ENCODE measurements at regions not wholly inside any gene's neighbourhood (a gene's known extent, or its start where the extent isn't known, plus 50 kb on each side); places are given as distances from the start of the nearest gene placed in this dataset.

GRCh38 chr7:113804475-113805095, 114.2 kb downstream of the PPP1R3A start:
- H3K4me3 ChIP-seq (ENCODE audit: extremely low read depth, insufficient read depth, low read length, poor library complexity, severe bottlenecking): no peak overlapping the region
- WGBS, 2 experiments (ENCODE audit: insufficient coverage in 2 of 2): 83 to 100% methylated on average over 2 to 3 of the region's 6 CpGs

GRCh38 chr7:113801751-113802150, 117.1 kb downstream of the PPP1R3A start:
- H3K27ac ChIP-seq (ENCODE audit: low read depth, low read length, severe bottlenecking): no peak overlapping the region
- H3K9me3 ChIP-seq (ENCODE audit: control insufficient read depth, low read length): peaks cover 4% of the 10 kb centered on the region
- H3K4me1 ChIP-seq (ENCODE audit: control insufficient read depth, insufficient read depth, low read length, poor library complexity, severe bottlenecking): peaks cover 9% of the 10 kb centered on the region
- H3K4me3 ChIP-seq (ENCODE audit: extremely low read depth, insufficient read depth, low read length, poor library complexity, severe bottlenecking): no peak overlapping the region
- WGBS, 2 experiments (ENCODE audit: insufficient coverage in 2 of 2): 86% methylated on average over 1 of the region's 1 CpG; no CpG with 5 or more reads in 1 of the 2 experiments
- no peaks in the 10 kb centered on the region for H3K36me3 ChIP-seq (ENCODE audit: control insufficient read depth, insufficient read depth, low read length)

More at GRCh38 chr7:113804475-113805095, 114.2 kb downstream of the PPP1R3A start:
- Histone ChIP-seq H3K36me3 (ENCODE audit: control insufficient read depth, insufficient read depth, low read length) (no peaks in the 10 kb centered on the region), H3K4me1 (ENCODE audit: control insufficient read depth, insufficient read depth, low read length, poor library complexity, severe bottlenecking) (no peaks in the 10 kb centered on the region), H3K9me3 (ENCODE audit: control insufficient read depth, low read length) (peaks cover 4% of the 10 kb centered on the region), H3K27ac (ENCODE audit: low read depth, low read length, severe bottlenecking) (no peak overlapping the region)

GRCh38 chr7:113800826-113801225, 118.0 kb downstream of the PPP1R3A start:
- Histone ChIP-seq H3K4me3 (ENCODE audit: extremely low read depth, insufficient read depth, low read length, poor library complexity, severe bottlenecking) (no peak overlapping the region), H3K27ac (ENCODE audit: low read depth, low read length, severe bottlenecking) (no peak overlapping the region), H3K4me1 (ENCODE audit: control insufficient read depth, insufficient read depth, low read length, poor library complexity, severe bottlenecking) (peaks cover 13% of the 10 kb centered on the region), H3K9me3 (ENCODE audit: control insufficient read depth, low read length) (peaks cover 4% of the 10 kb centered on the region), H3K36me3 (ENCODE audit: control insufficient read depth, insufficient read depth, low read length) (no peaks in the 10 kb centered on the region)
- no CpG with 5 or more reads among the region's 2 CpGs for WGBS, 2 experiments (ENCODE audit: insufficient coverage in 2 of 2)

- Histone ChIP-seq H3K36me3 (ENCODE audit: control insufficient read depth, insufficient read depth, low read length) (no peaks in the 10 kb centered on the region), H3K4me1 (ENCODE audit: control insufficient read depth, insufficient read depth, low read length, poor library complexity, severe bottlenecking) (peaks cover 13% of the 10 kb centered on the region), H3K9me3 (ENCODE audit: control insufficient read depth, low read length) (peaks cover 4% of the 10 kb centered on the region), H3K4me3 (ENCODE audit: extremely low read depth, insufficient read depth, low read length, poor library complexity, severe bottlenecking) (no peak overlapping the region), H3K27ac (ENCODE audit: low read depth, low read length, severe bottlenecking) (no peak overlapping the region)
- WGBS, 2 experiments (ENCODE audit: insufficient coverage in 2 of 2): 82% methylated on average over 2 of the region's 3 CpGs; no CpG with 5 or more reads in 1 of the 2 experiments
Measured at GRCh38 chr7:113799896-113800295, 118.9 kb downstream of the PPP1R3A start.

GRCh38 chr7:113797420-113798010, 121.3 kb downstream of the PPP1R3A start:
- WGBS, 2 experiments (ENCODE audit: insufficient coverage in 2 of 2): no CpG with 5 or more reads among the region's 2 CpGs
- peaks cover 4% of the 10 kb centered on the region for H3K9me3 ChIP-seq (ENCODE audit: control insufficient read depth, low read length)
- no peaks in the 10 kb centered on the region for H3K36me3 ChIP-seq (ENCODE audit: control insufficient read depth, insufficient read depth, low read length)
- no peak overlapping the region for H3K27ac ChIP-seq (ENCODE audit: low read depth, low read length, severe bottlenecking)
- H3K4me1 ChIP-seq (ENCODE audit: control insufficient read depth, insufficient read depth, low read length, poor library complexity, severe bottlenecking): peaks cover 13% of the 10 kb centered on the region
- H3K4me3 ChIP-seq (ENCODE audit: extremely low read depth, insufficient read depth, low read length, poor library complexity, severe bottlenecking): no peak overlapping the region

- Histone ChIP-seq H3K36me3 (ENCODE audit: control insufficient read depth, insufficient read depth, low read length) (no peaks in the 10 kb centered on the region), H3K4me1 (ENCODE audit: control insufficient read depth, insufficient read depth, low read length, poor library complexity, severe bottlenecking) (peaks cover 13% of the 10 kb centered on the region), H3K9me3 (ENCODE audit: control insufficient read depth, low read length) (no peaks in the 10 kb centered on the region), H3K4me3 (ENCODE audit: extremely low read depth, insufficient read depth, low read length, poor library complexity, severe bottlenecking) (no peak overlapping the region), H3K27ac (ENCODE audit: low read depth, low read length, severe bottlenecking) (peak overlapping the region; percentile 74)
- no CpG with 5 or more reads among the region's 2 CpGs for WGBS, 2 experiments (ENCODE audit: insufficient coverage in 2 of 2)
Measured at GRCh38 chr7:113796557-113796956, 122.3 kb downstream of the PPP1R3A start.

- H3K4me3 ChIP-seq (ENCODE audit: extremely low read depth, insufficient read depth, low read length, poor library complexity, severe bottlenecking): no peak overlapping the region
- WGBS, 2 experiments (ENCODE audit: insufficient coverage in 2 of 2): no CpG with 5 or more reads among the region's 1 CpG
- H3K9me3 ChIP-seq (ENCODE audit: control insufficient read depth, low read length): no peaks in the 10 kb centered on the region
- no peaks in the 10 kb centered on the region for H3K36me3 ChIP-seq (ENCODE audit: control insufficient read depth, insufficient read depth, low read length)
- H3K27ac ChIP-seq (ENCODE audit: low read depth, low read length, severe bottlenecking): no peak overlapping the region
- H3K4me1 ChIP-seq (ENCODE audit: control insufficient read depth, insufficient read depth, low read length, poor library complexity, severe bottlenecking): peaks cover 13% of the 10 kb centered on the region
Measured at GRCh38 chr7:113794573-113794972, 124.2 kb downstream of the PPP1R3A start.

GRCh38 chr7:113793171-113793570, 125.6 kb downstream of the PPP1R3A start:
- Histone ChIP-seq H3K4me1 (ENCODE audit: control insufficient read depth, insufficient read depth, low read length, poor library complexity, severe bottlenecking) (peaks cover 13% of the 10 kb centered on the region), H3K27ac (ENCODE audit: low read depth, low read length, severe bottlenecking) (peak overlapping the region; percentile 17), H3K4me3 (ENCODE audit: extremely low read depth, insufficient read depth, low read length, poor library complexity, severe bottlenecking) (no peak overlapping the region), H3K9me3 (ENCODE audit: control insufficient read depth, low read length) (no peaks in the 10 kb centered on the region), H3K36me3 (ENCODE audit: control insufficient read depth, insufficient read depth, low read length) (no peaks in the 10 kb centered on the region)
- 100% methylated on average over 1 of the region's 3 CpGs; no CpG with 5 or more reads in 1 of the 2 experiments for WGBS, 2 experiments (ENCODE audit: insufficient coverage in 2 of 2)

GRCh38 chr7:113790025-113790424, 128.8 kb downstream of the PPP1R3A start:
- H3K4me3 ChIP-seq (ENCODE audit: extremely low read depth, insufficient read depth, low read length, poor library complexity, severe bottlenecking): no peak overlapping the region
- H3K9me3 ChIP-seq (ENCODE audit: control insufficient read depth, low read length): no peaks in the 10 kb centered on the region
- 79 to 91% methylated on average over 2 to 3 of the region's 4 CpGs for WGBS, 2 experiments (ENCODE audit: insufficient coverage in 2 of 2)

GRCh38 chr7:113787106-113787505, 131.7 kb downstream of the PPP1R3A start:
- WGBS, 2 experiments (ENCODE audit: insufficient coverage in 2 of 2): no CpG with 5 or more reads among the region's 2 CpGs

More at GRCh38 chr7:113790025-113790424, 128.8 kb downstream of the PPP1R3A start:
- no peaks in the 10 kb centered on the region for H3K4me1 ChIP-seq (ENCODE audit: control insufficient read depth, insufficient read depth, low read length, poor library complexity, severe bottlenecking)
- H3K36me3 ChIP-seq (ENCODE audit: control insufficient read depth, insufficient read depth, low read length): no peaks in the 10 kb centered on the region
- no peak overlapping the region for H3K27ac ChIP-seq (ENCODE audit: low read depth, low read length, severe bottlenecking)

GRCh38 chr7:113784956-113785355, 133.9 kb downstream of the PPP1R3A start:
- no peaks in the 10 kb centered on the region for H3K9me3 ChIP-seq (ENCODE audit: control insufficient read depth, low read length)
- 82 to 86% methylated on average over 1 to 2 of the region's 3 CpGs for WGBS, 2 experiments (ENCODE audit: insufficient coverage in 2 of 2)
- H3K4me3 ChIP-seq (ENCODE audit: extremely low read depth, insufficient read depth, low read length, poor library complexity, severe bottlenecking): no peak overlapping the region
- H3K27ac ChIP-seq (ENCODE audit: low read depth, low read length, severe bottlenecking): no peak overlapping the region
- H3K36me3 ChIP-seq (ENCODE audit: control insufficient read depth, insufficient read depth, low read length): no peaks in the 10 kb centered on the region
- H3K4me1 ChIP-seq (ENCODE audit: control insufficient read depth, insufficient read depth, low read length, poor library complexity, severe bottlenecking): no peaks in the 10 kb centered on the region

More at GRCh38 chr7:113787106-113787505, 131.7 kb downstream of the PPP1R3A start:
- Histone ChIP-seq H3K9me3 (ENCODE audit: control insufficient read depth, low read length) (no peaks in the 10 kb centered on the region), H3K4me3 (ENCODE audit: extremely low read depth, insufficient read depth, low read length, poor library complexity, severe bottlenecking) (no peak overlapping the region), H3K27ac (ENCODE audit: low read depth, low read length, severe bottlenecking) (no peak overlapping the region), H3K36me3 (ENCODE audit: control insufficient read depth, insufficient read depth, low read length) (no peaks in the 10 kb centered on the region), H3K4me1 (ENCODE audit: control insufficient read depth, insufficient read depth, low read length, poor library complexity, severe bottlenecking) (no peaks in the 10 kb centered on the region)
